Left lung (tissue), 4 donors: ENCODE measurements at regions not wholly inside any gene's neighbourhood (a gene's known extent, or its start where the extent isn't known, plus 50 kb on each side); places are given as distances from the start of the nearest gene placed in this dataset.

Experiments used
- ATAC-seq: fragments of 200-7000 bp; cut with Tn5 transposase; one replicate; pipeline ENCODE4 v1.9.1; 2020; ENCODE audit warnings: moderate library complexity
- DNase-seq, 4 donors: peaks; one replicate each; pipeline ENCODE4 v3.0.0-alpha.2; 2013 to 2020
- H3K27ac ChIP-seq, 2 donors: fragments of 200-600 bp; sonication (generic) in 1 of 2; one replicate each; pipeline versions ENCODE4 v1.5.0 to v1.8.0; 2020 to 2021
- H3K27me3 ChIP-seq, 2 donors: fragments of 200-600 bp; sonication (generic) in 1 of 2; one replicate each; pipeline versions ENCODE4 v1.5.0 to v1.8.0; 2020 to 2021
- H3K36me3 ChIP-seq, 2 donors: fragments of 200-600 bp; sonication (generic) in 1 of 2; one replicate each; pipeline versions ENCODE4 v1.5.0 to v1.8.0; 2020 to 2021
- H3K4me1 ChIP-seq, 2 donors: fragments of 200-600 bp; one replicate each; pipeline ENCODE4 v1.8.0; 2021
- H3K4me3 ChIP-seq, 2 donors: fragments of 200-600 bp; sonication (generic) in 1 of 2; one replicate each; pipeline versions ENCODE4 v1.5.0 to v1.8.0; 2020 to 2021; ENCODE audit warnings: mild to moderate bottlenecking in 1 of 2
- H3K9me3 ChIP-seq, 2 donors: fragments of 200-600 bp; sonication (generic) in 1 of 2; one replicate each; pipeline versions ENCODE4 v1.5.0 to v1.8.0; 2020 to 2021
- intact Hi-C, 2 donors: fragments of 100-400 bp; cut with DNase I; formaldehyde crosslinking; loops; one replicate each; pipeline versions ENCODE4 v1.11.2 to v1.14.2; 2022
- TF ChIP-seq, protein P1 (sequence below), 2 donors: fragments of 200-600 bp; sonication (generic) in 1 of 2; IDR thresholded peaks; one replicate each; pipeline versions ENCODE4 v1.5.0 to v1.8.0; 2021; ENCODE audit warnings: antibody characterized with exemption in 2 of 2
- donor health status: DM: no; HTN: yes; CAD: no.
- donor health status: DM: no; HTN: no; CAD: no.

DNA sequence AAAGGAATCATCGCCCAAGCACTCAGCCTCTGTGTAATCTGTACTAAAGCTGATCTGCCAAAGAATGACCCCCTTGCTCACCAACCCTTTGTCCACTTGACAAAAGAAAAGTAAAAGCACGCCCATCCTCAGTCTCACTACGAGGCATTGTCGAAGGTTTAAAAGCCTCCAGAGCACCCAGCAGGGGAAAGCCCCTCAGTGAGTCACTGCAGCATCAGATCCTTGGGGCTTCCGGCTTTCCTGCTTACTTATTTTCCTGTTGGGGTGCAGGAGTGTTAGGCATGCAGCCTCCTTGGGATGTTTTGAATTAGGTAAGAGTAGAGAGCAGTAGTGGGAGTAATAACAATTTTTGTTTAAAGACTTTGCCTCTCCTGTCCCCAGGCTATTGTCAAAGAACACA lies 216.1 kb downstream of the MTHFS start:
- Histone ChIP-seq H3K27me3 (no peaks in the 10 kb centered on the region), H3K4me3 (no peak overlapping the region), H3K27ac (no peak overlapping the region), H3K9me3 (no peaks in the 10 kb centered on the region), H3K4me1 (no peaks in the 10 kb centered on the region), H3K36me3 (no peaks in the 10 kb centered on the region)
- ATAC-seq: no peak
- intact Hi-C loops: no loop called here
- DNase-seq: no peak
- TF ChIP-seq, protein P1, sequence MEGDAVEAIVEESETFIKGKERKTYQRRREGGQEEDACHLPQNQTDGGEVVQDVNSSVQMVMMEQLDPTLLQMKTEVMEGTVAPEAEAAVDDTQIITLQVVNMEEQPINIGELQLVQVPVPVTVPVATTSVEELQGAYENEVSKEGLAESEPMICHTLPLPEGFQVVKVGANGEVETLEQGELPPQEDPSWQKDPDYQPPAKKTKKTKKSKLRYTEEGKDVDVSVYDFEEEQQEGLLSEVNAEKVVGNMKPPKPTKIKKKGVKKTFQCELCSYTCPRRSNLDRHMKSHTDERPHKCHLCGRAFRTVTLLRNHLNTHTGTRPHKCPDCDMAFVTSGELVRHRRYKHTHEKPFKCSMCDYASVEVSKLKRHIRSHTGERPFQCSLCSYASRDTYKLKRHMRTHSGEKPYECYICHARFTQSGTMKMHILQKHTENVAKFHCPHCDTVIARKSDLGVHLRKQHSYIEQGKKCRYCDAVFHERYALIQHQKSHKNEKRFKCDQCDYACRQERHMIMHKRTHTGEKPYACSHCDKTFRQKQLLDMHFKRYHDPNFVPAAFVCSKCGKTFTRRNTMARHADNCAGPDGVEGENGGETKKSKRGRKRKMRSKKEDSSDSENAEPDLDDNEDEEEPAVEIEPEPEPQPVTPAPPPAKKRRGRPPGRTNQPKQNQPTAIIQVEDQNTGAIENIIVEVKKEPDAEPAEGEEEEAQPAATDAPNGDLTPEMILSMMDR (IDR thresholded peaks at IDR 0.05): no peak

DNA sequence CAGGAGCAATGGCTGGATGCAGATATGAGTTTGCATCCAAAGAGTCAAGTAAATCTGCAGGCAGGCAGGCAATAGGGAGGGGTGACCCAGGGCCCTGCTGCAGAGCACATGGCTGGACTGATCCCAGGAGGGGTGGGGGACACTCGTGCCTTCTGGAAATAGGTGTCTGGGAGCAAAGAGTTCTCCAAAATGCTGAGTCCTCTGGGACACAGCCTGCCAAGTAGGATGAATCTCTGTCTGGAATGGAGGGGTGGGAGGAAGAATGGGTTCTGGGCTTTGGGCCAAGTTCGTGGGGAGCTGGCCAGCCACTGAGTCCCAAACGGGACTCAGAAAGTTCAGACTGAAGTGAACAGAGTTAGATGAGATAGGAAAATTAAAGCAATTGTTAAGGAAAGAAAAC lies 214.5 kb downstream of the MTHFS start:
- no peaks in the 10 kb centered on the region for H3K9me3 ChIP-seq
- H3K27me3 ChIP-seq: no peaks in the 10 kb centered on the region
- H3K27ac ChIP-seq: no peak overlapping the region
- H3K36me3 ChIP-seq: no peaks in the 10 kb centered on the region
- no peaks in the 10 kb centered on the region for H3K4me1 ChIP-seq
- TF ChIP-seq, protein P1 (IDR thresholded peaks at IDR 0.05): no peak
- ATAC-seq (peak; percentile 44), DNase-seq (peak in 3 of 4 donors; percentile 22 to 44 (median 43))
- intact Hi-C loops: no loop called here
- no peak overlapping the region for H3K4me3 ChIP-seq

DNA sequence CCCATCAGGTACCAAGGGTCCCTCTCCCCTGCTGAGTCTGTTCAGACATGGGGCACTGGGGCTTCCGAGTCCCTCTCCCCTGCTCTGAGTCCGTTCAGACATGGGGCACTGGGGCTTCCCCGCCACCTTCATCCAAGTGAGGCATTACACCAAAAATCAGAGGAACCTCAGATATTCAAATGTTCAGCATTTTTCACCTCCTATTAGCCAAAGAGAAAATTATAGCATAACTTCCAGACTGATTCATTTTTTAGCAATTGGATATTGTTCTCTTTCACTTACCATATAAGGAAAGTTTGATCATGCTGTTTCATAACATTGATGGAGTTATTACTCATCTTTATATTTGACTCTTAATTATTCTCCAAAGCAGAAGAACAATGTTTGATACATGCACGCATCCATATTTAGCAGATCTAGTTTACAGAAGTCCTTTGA lies 213.9 kb downstream of the MTHFS start:
- no peaks in the 10 kb centered on the region for H3K9me3 ChIP-seq
- H3K27me3 ChIP-seq: no peaks in the 10 kb centered on the region
- H3K4me1 ChIP-seq: no peaks in the 10 kb centered on the region
- TF ChIP-seq, protein P1 (IDR thresholded peaks at IDR 0.05): no peak
- DNase-seq (no peak), ATAC-seq (no peak)
- no peak overlapping the region for H3K4me3 ChIP-seq
- no peak overlapping the region for H3K27ac ChIP-seq
- intact Hi-C loops: no loop called here
- no peaks in the 10 kb centered on the region for H3K36me3 ChIP-seq

DNA sequence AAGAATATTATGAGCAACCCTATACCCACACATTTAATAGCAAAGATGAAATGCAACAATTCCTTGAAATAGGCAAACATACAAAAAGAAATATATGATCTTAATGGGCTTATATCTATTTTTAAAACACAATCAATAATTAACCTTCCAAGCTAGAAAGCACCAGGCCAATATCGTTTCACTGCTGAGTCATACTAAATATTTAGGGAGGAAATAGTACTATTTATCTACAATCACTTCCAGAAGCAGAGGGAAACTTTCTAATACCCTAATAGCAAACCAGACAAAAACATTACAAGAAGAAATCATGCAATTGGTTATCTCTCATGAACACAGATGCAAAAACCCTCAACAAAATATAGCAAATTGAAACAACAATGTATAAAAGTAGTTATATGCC lies 207.8 kb downstream of the MTHFS start:
- intact Hi-C loops: no loop called here
- TF ChIP-seq, protein P1 (IDR thresholded peaks at IDR 0.05): no peak
- Histone ChIP-seq H3K27ac (no peak overlapping the region), H3K4me1 (no peaks in the 10 kb centered on the region), H3K9me3 (peaks cover 0 to 15% of the 10 kb centered on the region in 2 donors), H3K27me3 (no peaks in the 10 kb centered on the region), H3K36me3 (no peaks in the 10 kb centered on the region), H3K4me3 (no peak overlapping the region)
- DNase-seq: no peak
- ATAC-seq: no peak

DNA sequence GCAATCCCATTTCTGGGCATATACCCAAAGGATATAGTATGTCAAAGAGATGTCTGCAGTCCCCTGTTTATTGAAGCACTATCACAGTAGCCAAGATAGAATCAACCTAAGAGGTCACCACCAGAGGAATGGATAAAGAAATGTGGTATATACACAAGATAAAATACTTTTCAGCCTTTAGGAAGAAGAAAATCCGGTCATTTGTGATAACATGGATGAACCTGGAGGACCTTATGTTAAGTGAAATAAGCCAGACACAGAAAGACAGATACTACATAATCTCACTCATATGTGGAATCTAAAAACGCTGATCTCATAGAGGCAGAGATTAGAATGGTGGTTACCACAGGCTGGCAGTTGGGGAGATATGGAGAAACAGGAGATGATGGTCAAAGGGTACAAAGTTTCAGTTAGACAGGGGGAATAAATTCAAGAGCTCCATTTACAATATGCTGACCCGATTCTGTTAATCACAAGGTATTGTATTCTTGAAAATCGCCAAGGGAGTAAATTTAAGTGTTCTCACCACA lies 195.8 kb downstream of the MTHFS start:
- H3K36me3 ChIP-seq: no peaks in the 10 kb centered on the region
- no peaks in the 10 kb centered on the region for H3K9me3 ChIP-seq
- no peaks in the 10 kb centered on the region for H3K4me1 ChIP-seq
- intact Hi-C loops: no loop called here
- DNase-seq (no peak), ATAC-seq (no peak)
- TF ChIP-seq, protein P1 (IDR thresholded peaks at IDR 0.05): no peak
- H3K27me3 ChIP-seq: peaks cover 0 to 3% of the 10 kb centered on the region in 2 donors
- H3K27ac ChIP-seq: no peak overlapping the region
- H3K4me3 ChIP-seq: no peak overlapping the region
